ENCODE measurements at regions not wholly inside any gene's neighbourhood (a gene's known extent, or its start where the extent isn't known, plus 50 kb on each side); places are given as distances from the start of the nearest gene placed in this dataset.
"Not testable (repeated sequence)": the region's sequence is repeated elsewhere in the genome, so short reads cannot be mapped to it uniquely, and the experiment has no call there.

- no peak for DNase-seq (ENCODE audit: low read depth)
These were observed 167.6 kb upstream of the PITRM1 start for GRCh38 chr10:3340127-3340730.

GRCh38 chr10:3339531-3339950 lies 167.0 kb upstream of the PITRM1 start:
- DNase-seq (ENCODE audit: low read depth), result no peak

- no peak for DNase-seq (ENCODE audit: low read depth)
These were observed 166.5 kb upstream of the PITRM1 start for GRCh38 chr10:3339121-3339520.

- no peak for DNase-seq (ENCODE audit: low read depth)
These were observed 165.2 kb upstream of the PITRM1 start for GRCh38 chr10:3337741-3338140.

- DNase-seq (ENCODE audit: low read depth), result no peak
These were observed 164.2 kb upstream of the PITRM1 start for GRCh38 chr10:3336673-3337293.

- no peak for DNase-seq (ENCODE audit: low read depth)
These were observed 160.8 kb upstream of the PITRM1 start for GRCh38 chr10:3333426-3333825.

GRCh38 chr10:3331690-3332230 lies 159.2 kb upstream of the PITRM1 start:
- DNase-seq (ENCODE audit: low read depth), result no peak

- no peak for DNase-seq (ENCODE audit: low read depth)
These were observed 158.6 kb upstream of the PITRM1 start for GRCh38 chr10:3331187-3331586.

- no peak for DNase-seq (ENCODE audit: low read depth)
These were observed 158.1 kb upstream of the PITRM1 start for GRCh38 chr10:3330663-3331062.

- no peak for DNase-seq (ENCODE audit: low read depth)
These were observed 153.6 kb upstream of the PITRM1 start for GRCh38 chr10:3325954-3326750.

GRCh38 chr10:3324612-3325038 lies 152.0 kb upstream of the PITRM1 start:
- no peak for DNase-seq (ENCODE audit: low read depth)

GRCh38 chr10:3323865-3324498 lies 151.4 kb upstream of the PITRM1 start:
- DNase-seq (ENCODE audit: low read depth), result no peak

- no peak for DNase-seq (ENCODE audit: low read depth)
These were observed 148.5 kb upstream of the PITRM1 start for GRCh38 chr10:3321123-3321522.

GRCh38 chr10:3319811-3320226 lies 147.2 kb upstream of the PITRM1 start:
- no peak for DNase-seq (ENCODE audit: low read depth)

- not testable (repeated sequence) for DNase-seq (ENCODE audit: low read depth)
These were observed 145.9 kb upstream of the PITRM1 start for GRCh38 chr10:3318480-3318807.

- DNase-seq (ENCODE audit: low read depth), result not testable (repeated sequence)
These were observed 145.2 kb upstream of the PITRM1 start for GRCh38 chr10:3317553-3318479.

GRCh38 chr10:3314445-3315085 lies 142.0 kb upstream of the PITRM1 start:
- DNase-seq (ENCODE audit: low read depth), result not testable (repeated sequence)

- not testable (repeated sequence) for DNase-seq (ENCODE audit: low read depth)
These were observed 141.3 kb upstream of the PITRM1 start for GRCh38 chr10:3313784-3314444.

GRCh38 chr10:3312403-3312940 lies 139.9 kb upstream of the PITRM1 start:
- DNase-seq (ENCODE audit: low read depth), result no peak
